SU-DHL-6 (cell line): ENCODE measurements at regions not wholly inside any gene's neighbourhood (a gene's known extent, or its start where the extent isn't known, plus 50 kb on each side); places are given as distances from the start of the nearest gene placed in this dataset.

ENCODE experiments used
- H2AFZ ChIP-seq: fragments of 200-600 bp; sonication (generic); 2 replicates; pipeline ENCODE4 v1.6.1; 2014; ENCODE audit warnings: low read depth, mild to moderate bottlenecking, moderate library complexity, mixed read lengths, antibody characterized with exemption, low read length; ENCODE audit not compliant: severe bottlenecking
- H3F3A ChIP-seq: fragments of 200-600 bp; shearing (Covaris generic); 2 replicates; pipeline ENCODE4 v1.6.0; 2016; ENCODE audit warnings: antibody characterized with exemption, mild to moderate bottlenecking; ENCODE audit not compliant: insufficient read depth
- H3K27ac ChIP-seq: fragments of 200-600 bp; sonication (generic); 2 replicates; pipeline ENCODE4 v1.5.1; 2016; ENCODE audit warnings: low read depth, mild to moderate bottlenecking, low read length, moderate library complexity, mixed read lengths
- H3K27me3 ChIP-seq: fragments of 200-600 bp; sonication (generic), shearing (Covaris generic); 2 replicates; pipeline ENCODE4 v1.6.0; 2014; ENCODE audit warnings: mild to moderate bottlenecking, low read length
- H3K36me3 ChIP-seq: fragments of 200-600 bp; sonication (generic); 2 replicates; pipeline ENCODE4 v1.6.1; 2014; ENCODE audit warnings: mild to moderate bottlenecking, low read length, mixed read lengths
- H3K4me2 ChIP-seq: fragments of 300-600, 200-600 bp; shearing (Covaris generic), sonication (generic); 2 replicates; pipeline ENCODE4 v1.6.0; 2014; ENCODE audit warnings: low read length, low read depth, mild to moderate bottlenecking; ENCODE audit not compliant: poor library complexity, severe bottlenecking
- H3K4me3 ChIP-seq: fragments of 200-600 bp; sonication (generic); 2 replicates; pipeline ENCODE4 v1.5.1; 2014; ENCODE audit warnings: antibody characterized with exemption, low read length, mild to moderate bottlenecking, mixed read lengths; ENCODE audit not compliant: insufficient read depth, poor library complexity, severe bottlenecking
- H3K79me2 ChIP-seq: fragments of 200-600 bp; sonication (generic); 2 replicates; pipeline ENCODE4 v1.6.1; 2014; ENCODE audit warnings: mild to moderate bottlenecking, low read length, moderate library complexity; ENCODE audit not compliant: insufficient read depth
- H3K9ac ChIP-seq: fragments of 200-600 bp; sonication (generic); 2 replicates; pipeline ENCODE4 v1.7.0; 2014; ENCODE audit warnings: mild to moderate bottlenecking, low read length
- H3K9me2 ChIP-seq: fragments of 200-600 bp; sonication (generic); replicated peaks from 2 replicates; pipeline ENCODE4 v1.6.1; 2014; ENCODE audit warnings: low read length; ENCODE audit not compliant: insufficient read depth
- H3K9me3 ChIP-seq: fragments of 200-600 bp; sonication (generic); 2 replicates; pipeline ENCODE4 v1.6.1; 2014; ENCODE audit warnings: low read length, mixed read lengths; ENCODE audit not compliant: insufficient read depth
- H4K20me1 ChIP-seq: fragments of 200-600 bp; sonication (generic); 2 replicates; pipeline ENCODE4 v1.6.1; 2014; ENCODE audit warnings: low read depth, mild to moderate bottlenecking, antibody characterized with exemption, low read length, moderate library complexity, mixed read lengths
- EZH2phosphoT487 ChIP-seq: fragments of 200-600 bp; sonication (generic), shearing (Covaris generic); conservative IDR thresholded peaks from 2 replicates; pipeline ENCODE4 v1.6.1; 2018; ENCODE audit warnings: mild to moderate bottlenecking, antibody characterized with exemption, low read length, moderate library complexity, mixed read lengths
- TF ChIP-seq, protein P1 (sequence below): fragments of 200-600 bp; sonication (generic); IDR thresholded peaks from one replicate; pipeline ENCODE4 v1.5.1; 2017; ENCODE audit warnings: antibody characterized with exemption, mild to moderate bottlenecking, low read length, moderate library complexity; ENCODE audit not compliant: insufficient read depth, poor library complexity, severe bottlenecking

GRCh38 chr5:30698217-30698616 lies 495.3 kb upstream of the CDH6 start:
- TF ChIP-seq, protein P1, sequence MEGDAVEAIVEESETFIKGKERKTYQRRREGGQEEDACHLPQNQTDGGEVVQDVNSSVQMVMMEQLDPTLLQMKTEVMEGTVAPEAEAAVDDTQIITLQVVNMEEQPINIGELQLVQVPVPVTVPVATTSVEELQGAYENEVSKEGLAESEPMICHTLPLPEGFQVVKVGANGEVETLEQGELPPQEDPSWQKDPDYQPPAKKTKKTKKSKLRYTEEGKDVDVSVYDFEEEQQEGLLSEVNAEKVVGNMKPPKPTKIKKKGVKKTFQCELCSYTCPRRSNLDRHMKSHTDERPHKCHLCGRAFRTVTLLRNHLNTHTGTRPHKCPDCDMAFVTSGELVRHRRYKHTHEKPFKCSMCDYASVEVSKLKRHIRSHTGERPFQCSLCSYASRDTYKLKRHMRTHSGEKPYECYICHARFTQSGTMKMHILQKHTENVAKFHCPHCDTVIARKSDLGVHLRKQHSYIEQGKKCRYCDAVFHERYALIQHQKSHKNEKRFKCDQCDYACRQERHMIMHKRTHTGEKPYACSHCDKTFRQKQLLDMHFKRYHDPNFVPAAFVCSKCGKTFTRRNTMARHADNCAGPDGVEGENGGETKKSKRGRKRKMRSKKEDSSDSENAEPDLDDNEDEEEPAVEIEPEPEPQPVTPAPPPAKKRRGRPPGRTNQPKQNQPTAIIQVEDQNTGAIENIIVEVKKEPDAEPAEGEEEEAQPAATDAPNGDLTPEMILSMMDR, result no peak
- TF ChIP-seq EZH2phosphoT487, result no peak
- Histone ChIP-seq H3K9ac (no peak overlapping the region), H3K9me3 (no peaks in the 10 kb centered on the region)

DNA sequence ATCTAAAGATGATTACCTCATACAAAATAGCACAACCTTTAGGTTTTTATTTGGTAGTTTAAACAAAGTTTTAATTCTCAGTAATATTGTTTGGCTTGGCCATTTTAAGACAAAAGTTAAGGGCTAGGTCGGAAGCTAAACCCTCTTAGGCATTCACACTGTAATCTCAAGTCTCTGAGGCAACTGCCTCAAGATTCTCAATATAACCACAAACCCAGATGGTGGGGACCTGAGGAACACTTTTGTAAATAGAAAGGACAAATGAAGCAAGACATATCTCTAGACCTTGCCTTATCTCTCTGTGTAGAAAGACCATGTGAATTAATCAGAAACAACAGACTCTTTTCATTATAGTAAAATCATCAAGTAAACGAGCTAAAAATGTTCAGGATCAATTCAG lies 500.2 kb upstream of the CDH6 start:
- H3K27ac ChIP-seq, result no peak overlapping the region
- H2AFZ ChIP-seq, result no peak overlapping the region
- H3K9me2 ChIP-seq, result no peaks in the 10 kb centered on the region
- H3K79me2 ChIP-seq, result no peaks in the 10 kb centered on the region
- H3K9ac ChIP-seq, result no peak overlapping the region
- TF ChIP-seq EZH2phosphoT487, result no peak
- TF ChIP-seq, protein P1, result no peak
- H3K27me3 ChIP-seq, result no peaks in the 10 kb centered on the region
- no peaks in the 10 kb centered on the region for H3F3A ChIP-seq
- H3K36me3 ChIP-seq, result no peaks in the 10 kb centered on the region
- no peaks in the 10 kb centered on the region for H3K9me3 ChIP-seq
- H3K4me3 ChIP-seq, result no peak overlapping the region
- H3K4me2 ChIP-seq, result no peak overlapping the region
- no peaks in the 10 kb centered on the region for H4K20me1 ChIP-seq

More at GRCh38 chr5:30698217-30698616, 495.3 kb upstream of the CDH6 start:
- no peaks in the 10 kb centered on the region for H4K20me1 ChIP-seq
- no peaks in the 10 kb centered on the region for H3K27me3 ChIP-seq
- H3K36me3 ChIP-seq, result no peaks in the 10 kb centered on the region
- no peaks in the 10 kb centered on the region for H3F3A ChIP-seq
- H3K4me3 ChIP-seq, result no peak overlapping the region
- H3K4me2 ChIP-seq, result no peak overlapping the region
- H3K9me2 ChIP-seq, result no peaks in the 10 kb centered on the region
- no peaks in the 10 kb centered on the region for H3K79me2 ChIP-seq
- no peak overlapping the region for H3K27ac ChIP-seq
- H2AFZ ChIP-seq, result no peak overlapping the region

- Histone ChIP-seq H3K79me2 (no peaks in the 10 kb centered on the region), H3K4me2 (no peak overlapping the region), H3K9me2 (no peaks in the 10 kb centered on the region), H3K36me3 (no peaks in the 10 kb centered on the region), H3F3A (no peaks in the 10 kb centered on the region), H3K27me3 (no peaks in the 10 kb centered on the region), H3K9ac (no peak overlapping the region), H3K27ac (no peak overlapping the region), H2AFZ (no peak overlapping the region), H4K20me1 (no peaks in the 10 kb centered on the region), H3K4me3 (no peak overlapping the region), H3K9me3 (no peaks in the 10 kb centered on the region)
- TF ChIP-seq, protein P1, result no peak
- TF ChIP-seq EZH2phosphoT487, result no peak
Observed at GRCh38 chr5:30690931-30691330, 502.6 kb upstream of the CDH6 start.

- no peaks in the 10 kb centered on the region for H4K20me1 ChIP-seq
- H3K27ac ChIP-seq, result no peak overlapping the region
- H3F3A ChIP-seq, result no peaks in the 10 kb centered on the region
- no peak overlapping the region for H2AFZ ChIP-seq
- H3K4me2 ChIP-seq, result no peak overlapping the region
- no peaks in the 10 kb centered on the region for H3K79me2 ChIP-seq
- no peak overlapping the region for H3K4me3 ChIP-seq
- H3K9me3 ChIP-seq, result no peaks in the 10 kb centered on the region
- no peaks in the 10 kb centered on the region for H3K9me2 ChIP-seq
- TF ChIP-seq, protein P1, result no peak
- TF ChIP-seq EZH2phosphoT487, result no peak
- no peaks in the 10 kb centered on the region for H3K36me3 ChIP-seq
- H3K27me3 ChIP-seq, result no peaks in the 10 kb centered on the region
- H3K9ac ChIP-seq, result no peak overlapping the region
Observed at GRCh38 chr5:30687461-30687860, 506.0 kb upstream of the CDH6 start.
